Kidney epithelial cell (primary cell): ENCODE measurements at regions not wholly inside any gene's neighbourhood (a gene's known extent, or its start where the extent isn't known, plus 50 kb on each side); places are given as distances from the start of the nearest gene placed in this dataset.
"Not testable (repeated sequence)": the region's sequence is repeated elsewhere in the genome, so short reads cannot be mapped to it uniquely, and the experiment has no call there.

Experiments
- DNase-seq: peaks from one replicate; pipeline ENCODE4 v3.0.0-alpha.2; 2010; ENCODE audit warnings: low read depth
- H3K27me3 ChIP-seq: 2 replicates; pipeline ENCODE4 v1.6.0; 2011; ENCODE audit warnings: low read length; ENCODE audit not compliant: control insufficient read depth, insufficient read depth
- H3K36me3 ChIP-seq: 2 replicates; pipeline ENCODE4 v1.5.1; 2011; ENCODE audit warnings: low read length; ENCODE audit not compliant: control insufficient read depth, insufficient read depth
- H3K4me3 ChIP-seq: 2 replicates; pipeline ENCODE4 v1.5.1; 2011; ENCODE audit warnings: low read depth, mild to moderate bottlenecking, control low read depth, low read length
- TF ChIP-seq, protein P1 (sequence below): IDR thresholded peaks from 2 replicates; pipeline ENCODE4 v1.5.1; 2011; ENCODE audit warnings: mild to moderate bottlenecking, moderate library complexity, low read length, control low read depth, inconsistent platforms; ENCODE audit not compliant: insufficient read depth, poor library complexity, severe bottlenecking

DNA sequence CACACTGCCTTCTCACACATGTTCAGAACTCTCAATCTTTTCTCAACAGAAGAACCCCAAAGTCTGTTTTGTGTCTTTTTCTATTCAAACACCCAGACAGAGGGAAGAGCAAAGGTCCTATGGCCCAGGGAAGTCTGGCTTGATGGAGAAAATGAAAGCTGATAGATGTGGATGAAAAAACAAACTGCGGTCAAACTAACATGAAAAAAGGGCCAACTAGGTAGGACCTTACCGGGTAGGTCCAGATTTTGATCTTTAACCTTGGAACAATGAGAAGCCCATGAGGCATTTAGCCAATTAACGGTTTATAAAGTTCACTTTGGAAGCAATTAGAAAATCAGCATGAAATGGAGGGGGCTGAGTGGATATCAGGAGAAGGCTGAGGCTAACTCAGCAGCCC lies 507.7 kb upstream of the SLC35B3 start:
- TF ChIP-seq, protein P1, sequence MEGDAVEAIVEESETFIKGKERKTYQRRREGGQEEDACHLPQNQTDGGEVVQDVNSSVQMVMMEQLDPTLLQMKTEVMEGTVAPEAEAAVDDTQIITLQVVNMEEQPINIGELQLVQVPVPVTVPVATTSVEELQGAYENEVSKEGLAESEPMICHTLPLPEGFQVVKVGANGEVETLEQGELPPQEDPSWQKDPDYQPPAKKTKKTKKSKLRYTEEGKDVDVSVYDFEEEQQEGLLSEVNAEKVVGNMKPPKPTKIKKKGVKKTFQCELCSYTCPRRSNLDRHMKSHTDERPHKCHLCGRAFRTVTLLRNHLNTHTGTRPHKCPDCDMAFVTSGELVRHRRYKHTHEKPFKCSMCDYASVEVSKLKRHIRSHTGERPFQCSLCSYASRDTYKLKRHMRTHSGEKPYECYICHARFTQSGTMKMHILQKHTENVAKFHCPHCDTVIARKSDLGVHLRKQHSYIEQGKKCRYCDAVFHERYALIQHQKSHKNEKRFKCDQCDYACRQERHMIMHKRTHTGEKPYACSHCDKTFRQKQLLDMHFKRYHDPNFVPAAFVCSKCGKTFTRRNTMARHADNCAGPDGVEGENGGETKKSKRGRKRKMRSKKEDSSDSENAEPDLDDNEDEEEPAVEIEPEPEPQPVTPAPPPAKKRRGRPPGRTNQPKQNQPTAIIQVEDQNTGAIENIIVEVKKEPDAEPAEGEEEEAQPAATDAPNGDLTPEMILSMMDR: no peak
- no peak for DNase-seq
- no peak overlapping the region for H3K4me3 ChIP-seq
- no peaks in the 10 kb centered on the region for H3K36me3 ChIP-seq
- H3K27me3 ChIP-seq: no peaks in the 10 kb centered on the region

DNA sequence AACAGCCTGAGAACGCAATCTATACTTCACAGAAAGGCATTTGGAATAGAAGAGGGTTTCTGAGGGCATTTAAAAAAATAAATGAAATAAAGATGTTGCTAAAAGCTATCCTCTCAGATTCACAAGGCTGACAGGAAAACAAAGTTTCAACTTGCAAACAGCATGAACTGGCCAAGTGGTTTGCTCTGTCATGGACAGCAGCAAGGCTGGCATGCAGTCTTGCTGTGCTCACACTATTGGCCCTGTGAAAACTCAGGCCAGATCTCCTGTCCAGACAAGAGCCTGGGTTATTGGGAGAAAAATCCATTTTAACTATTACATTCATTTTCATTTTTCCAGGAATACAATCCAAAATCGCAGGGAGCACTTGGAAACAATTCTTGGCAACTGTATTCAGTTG lies 506.2 kb upstream of the SLC35B3 start:
- Histone ChIP-seq H3K36me3 (no peaks in the 10 kb centered on the region), H3K4me3 (no peak overlapping the region), H3K27me3 (no peaks in the 10 kb centered on the region)
- TF ChIP-seq, protein P1: no peak
- DNase-seq: no peak

- no peaks in the 10 kb centered on the region for H3K36me3 ChIP-seq
- TF ChIP-seq, protein P1: no peak
- H3K27me3 ChIP-seq: no peaks in the 10 kb centered on the region
- DNase-seq: no peak
- no peak overlapping the region for H3K4me3 ChIP-seq
Measured at GRCh38 chr6:8940356-8940755, 505.0 kb upstream of the SLC35B3 start.

GRCh38 chr6:8939615-8940014 lies 504.3 kb upstream of the SLC35B3 start:
- Histone ChIP-seq H3K27me3 (no peaks in the 10 kb centered on the region), H3K36me3 (no peaks in the 10 kb centered on the region), H3K4me3 (no peak overlapping the region)
- TF ChIP-seq, protein P1: no peak
- DNase-seq: no peak

DNA sequence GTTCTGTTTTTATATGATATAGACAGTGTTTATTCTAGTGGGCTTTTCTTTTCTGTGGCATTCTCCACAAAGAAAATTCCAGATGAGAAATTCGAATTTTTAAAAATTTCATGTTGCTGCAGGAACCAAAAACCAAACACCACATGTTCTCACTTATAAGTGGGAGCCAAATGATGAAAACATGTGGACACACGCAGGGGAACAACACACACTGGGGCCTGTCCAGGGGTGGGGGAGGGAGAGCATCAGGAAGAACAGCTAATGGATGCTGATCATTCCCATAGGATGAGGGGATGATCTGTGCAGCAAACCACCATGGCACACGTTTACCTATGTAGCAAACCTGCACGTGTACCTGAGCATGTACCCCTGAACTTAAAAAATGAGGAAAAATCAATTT lies 499.0 kb upstream of the SLC35B3 start:
- Histone ChIP-seq H3K27me3 (no peaks in the 10 kb centered on the region), H3K4me3 (no peak overlapping the region), H3K36me3 (no peaks in the 10 kb centered on the region)
- TF ChIP-seq, protein P1: no peak
- DNase-seq: no peak

- TF ChIP-seq, protein P1: no peak
- Histone ChIP-seq H3K36me3 (no peaks in the 10 kb centered on the region), H3K4me3 (no peak overlapping the region), H3K27me3 (no peaks in the 10 kb centered on the region)
- no peak for DNase-seq
Measured at GRCh38 chr6:8930009-8930408, 494.7 kb upstream of the SLC35B3 start.

GRCh38 chr6:8920244-8920643 lies 484.9 kb upstream of the SLC35B3 start:
- H3K36me3 ChIP-seq, H3K4me3 ChIP-seq, H3K27me3 ChIP-seq, DNase-seq: not testable (repeated sequence)
